Thoracic aorta (tissue), 2 donors: ENCODE measurements at regions not wholly inside any gene's neighbourhood (a gene's known extent, or its start where the extent isn't known, plus 50 kb on each side); places are given as distances from the start of the nearest gene placed in this dataset.

Source experiments
- ATAC-seq: fragments of 150-250 bp; one replicate; pipeline ENCODE4 v1.8.0; 2017; ENCODE audit warnings: low read depth; ENCODE audit not compliant: insufficient number of reproducible peaks, low FRiP score
- DNase-seq: peaks from one replicate; pipeline ENCODE4 v3.0.0-alpha.2; 2020; ENCODE audit warnings: low spot score
- H3K27ac ChIP-seq, 2 donors: fragments of 200-600 bp; sonication (generic); 1 replicate in 1 of 2; 2 replicates in 1 of 2; pipeline ENCODE4 v1.5.1; 2016; ENCODE audit warnings: mild to moderate bottlenecking in 2 of 2, moderate library complexity in 2 of 2
- H3K27me3 ChIP-seq: fragments of 200-600 bp; sonication (generic); replicated peaks from 2 replicates; pipeline ENCODE4 v1.6.0; 2016; ENCODE audit warnings: mild to moderate bottlenecking; ENCODE audit not compliant: insufficient read depth
- H3K36me3 ChIP-seq: fragments of 200-600 bp; sonication (generic); one replicate; pipeline ENCODE4 v1.5.1; 2016
- H3K4me1 ChIP-seq, 2 donors: fragments of 200-600 bp; sonication (generic); 1 replicate in 1 of 2; 2 replicates in 1 of 2; pipeline versions ENCODE4 v1.5.1 to v1.6.0; 2016; ENCODE audit warnings: low read depth in 2 of 2, mild to moderate bottlenecking in 1 of 2; ENCODE audit not compliant: control insufficient read depth in 1 of 2
- H3K4me3 ChIP-seq: fragments of 200-600 bp; sonication (generic); 2 replicates; pipeline ENCODE4 v1.5.1; 2016; ENCODE audit warnings: mild to moderate bottlenecking
- H3K9me3 ChIP-seq: fragments of 200-600 bp; sonication (generic); 2 replicates; pipeline ENCODE4 v1.5.1; 2016
- CTCF ChIP-seq: fragments of 200-600 bp; sonication (generic); IDR thresholded peaks from one replicate; pipeline ENCODE4 v1.5.1; 2019; ENCODE audit warnings: antibody characterized with exemption

GRCh38 chr9:27632254-27632653, 59.0 kb upstream of the C9orf72 start:
- Histone ChIP-seq H3K27ac (no peak overlapping the region), H3K27me3 (no peaks in the 10 kb centered on the region), H3K9me3 (no peaks in the 10 kb centered on the region), H3K4me3 (no peak overlapping the region), H3K4me1 (no peaks in the 10 kb centered on the region), H3K36me3 (no peaks in the 10 kb centered on the region)
- no peak for TF ChIP-seq CTCF
- ATAC-seq (no peak), DNase-seq (no peak)

DNA sequence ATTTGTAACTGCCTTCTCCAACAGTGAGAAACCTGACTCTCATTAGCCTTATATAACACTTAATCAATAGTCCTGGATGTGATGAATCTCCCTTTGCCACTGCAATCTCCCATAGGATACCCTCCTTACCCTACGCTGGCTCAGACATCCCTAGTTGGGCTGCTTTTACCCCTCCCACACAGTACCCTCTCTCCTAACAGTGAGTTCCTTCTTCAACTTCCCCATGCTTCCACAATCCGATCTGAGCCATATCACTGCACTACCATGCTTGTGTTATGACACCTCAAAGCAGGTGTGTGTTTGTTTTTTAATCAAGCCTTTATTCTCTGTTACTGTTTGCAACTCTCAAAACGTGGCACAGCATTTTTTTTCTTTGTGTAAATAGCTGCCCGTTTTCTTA, 60.5 kb upstream of the C9orf72 start:
- no peaks in the 10 kb centered on the region for H3K36me3 ChIP-seq
- no peaks in the 10 kb centered on the region for H3K9me3 ChIP-seq
- H3K27ac ChIP-seq = no peak overlapping the region
- TF ChIP-seq CTCF = no peak
- ATAC-seq (no peak), DNase-seq (no peak)
- H3K27me3 ChIP-seq = no peaks in the 10 kb centered on the region
- H3K4me3 ChIP-seq = no peak overlapping the region
- no peaks in the 10 kb centered on the region for H3K4me1 ChIP-seq

- Histone ChIP-seq H3K27me3 (no peaks in the 10 kb centered on the region), H3K4me3 (no peak overlapping the region), H3K27ac (no peak overlapping the region), H3K9me3 (no peaks in the 10 kb centered on the region), H3K36me3 (no peaks in the 10 kb centered on the region), H3K4me1 (no peaks in the 10 kb centered on the region)
- ATAC-seq = no peak
- no peak for TF ChIP-seq CTCF
- DNase-seq = no peak
These were observed 61.6 kb upstream of the C9orf72 start for GRCh38 chr9:27634879-27635278.

GRCh38 chr9:27638716-27639115, 65.4 kb upstream of the C9orf72 start:
- Histone ChIP-seq H3K36me3 (no peaks in the 10 kb centered on the region), H3K4me3 (no peak overlapping the region), H3K4me1 (no peaks in the 10 kb centered on the region), H3K27me3 (no peaks in the 10 kb centered on the region), H3K9me3 (no peaks in the 10 kb centered on the region), H3K27ac (no peak overlapping the region)
- no peak for TF ChIP-seq CTCF
- no peak for ATAC-seq
- no peak for DNase-seq

DNA sequence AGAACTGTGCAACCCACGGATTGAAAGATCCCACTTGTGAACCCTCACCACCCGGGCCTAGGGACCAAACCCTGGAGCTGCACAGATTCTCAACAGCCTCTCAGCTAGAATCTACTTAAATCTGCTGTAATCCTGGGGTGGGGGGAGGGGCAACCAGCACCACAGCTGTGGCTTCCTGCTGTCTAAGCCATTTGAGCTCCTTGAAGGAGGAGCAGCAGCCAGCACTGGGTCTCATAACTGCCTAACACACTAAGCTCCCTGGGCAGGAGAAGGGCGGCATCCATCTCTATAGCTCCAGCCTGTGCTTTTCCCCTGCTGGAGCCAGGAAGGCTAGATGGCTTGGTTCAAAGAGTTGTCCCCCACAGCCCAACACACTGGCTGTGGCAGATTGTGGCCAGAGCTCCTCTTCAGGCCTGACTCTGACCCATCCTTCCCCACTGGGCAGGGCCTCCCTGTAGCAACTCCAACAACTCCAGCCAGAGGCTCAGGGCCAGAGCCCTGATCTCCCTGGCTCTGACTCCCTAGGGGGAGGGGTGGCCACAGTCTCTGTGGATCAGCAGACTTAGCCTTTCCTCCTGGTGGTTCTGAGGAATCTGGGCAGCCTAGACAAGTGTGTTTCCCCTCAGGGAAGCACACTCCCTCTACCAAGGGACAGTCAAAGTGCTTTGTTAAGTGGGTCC, 72.0 kb upstream of the C9orf72 start:
- H3K4me3 ChIP-seq = no peak overlapping the region
- no peak for TF ChIP-seq CTCF
- no peaks in the 10 kb centered on the region for H3K9me3 ChIP-seq
- H3K36me3 ChIP-seq = no peaks in the 10 kb centered on the region
- ATAC-seq = no peak
- no peaks in the 10 kb centered on the region for H3K27me3 ChIP-seq
- no peak overlapping the region for H3K27ac ChIP-seq
- H3K4me1 ChIP-seq = no peaks in the 10 kb centered on the region
- DNase-seq = no peak
